B cell (primary cell): ENCODE measurements at regions not wholly inside any gene's neighbourhood (a gene's known extent, or its start where the extent isn't known, plus 50 kb on each side); places are given as distances from the start of the nearest gene placed in this dataset.

Experiments
- ATAC-seq: fragments of 200-7000 bp; cut with Tn5 transposase; one replicate; pipeline ENCODE4 v1.10.0; 2021; ENCODE audit warnings: low read depth, mild to moderate bottlenecking, moderate number of reproducible peaks, moderate library complexity
- CTCF ChIA-PET: fragments of 350-600 bp; sonication (Branson Sonifier 250); formaldehyde crosslinking; loops from one replicate; lab custom pipeline; 2021; ENCODE audit warnings: antibody characterized with exemption, inconsistent platforms; lab: Charles Lee
- POLR2A ChIA-PET: fragments of 350-600 bp; sonication (Branson Sonifier 250); formaldehyde crosslinking; loops from one replicate; lab custom pipeline; 2021; ENCODE audit warnings: antibody characterized with exemption; lab: Charles Lee
- DNase-seq: peaks from one replicate; pipeline ENCODE4 v3.0.0; 2013
- H2AFZ ChIP-seq: 2 replicates; pipeline ENCODE4 v1.6.1; 2012; ENCODE audit warnings: mild to moderate bottlenecking, low read depth, low read length; ENCODE audit not compliant: insufficient read depth, poor library complexity, severe bottlenecking
- H3K27ac ChIP-seq, 2 donors: 1 replicate in 1 of 2; 2 replicates in 1 of 2; pipeline ENCODE4 v1.5.1; 2012 to 2013; ENCODE audit warnings: low read length in 2 of 2, mild to moderate bottlenecking in 2 of 2, moderate library complexity in 1 of 2
- H3K27me3 ChIP-seq, 4 experiments: fragments of 200-600 bp in 1 of 4; sonication (generic) in 1 of 4; replicated peaks in 1 of 4; 1 replicate in 2 of 4; 2 replicates in 2 of 4; pipeline versions ENCODE4 v1.6.1 to v1.7.0; 2013 to 2016; ENCODE audit warnings: low read length in 3 of 4, mild to moderate bottlenecking in 2 of 4, mixed read lengths in 1 of 4, moderate library complexity in 1 of 4; ENCODE audit not compliant: insufficient read depth in 4 of 4, control insufficient read depth in 3 of 4; ENCODE audit errors: control extremely low read depth in 1 of 4
- H3K36me3 ChIP-seq, 2 experiments: replicated peaks in 1 of 2; 1 replicate in 1 of 2; 2 replicates in 1 of 2; pipeline versions ENCODE4 v1.6.1 to v1.7.1; 2013; ENCODE audit warnings: low read length in 1 of 2; ENCODE audit not compliant: insufficient read depth in 2 of 2, control insufficient read depth in 1 of 2; ENCODE audit errors: control extremely low read depth in 1 of 2, extremely low read depth in 1 of 2
- H3K4me1 ChIP-seq, 2 donors: fragments of 200-600 bp in 1 of 2; sonication (generic) in 1 of 2; 1 replicate in 1 of 2; 2 replicates in 1 of 2; pipeline versions ENCODE4 v1.5.1 to v1.6.1; 2013 to 2017; ENCODE audit warnings: low read length in 2 of 2; ENCODE audit not compliant: control insufficient read depth in 2 of 2, insufficient read depth in 2 of 2
- H3K4me2 ChIP-seq: replicated peaks from 2 replicates; pipeline ENCODE3; 2012; ENCODE audit warnings: mild to moderate bottlenecking, low read depth, low read length; ENCODE audit not compliant: poor library complexity, severe bottlenecking
- H3K4me3 ChIP-seq, 5 experiments: fragments of 200-600 bp in 1 of 5; sonication (generic) in 1 of 5; 1 replicate in 3 of 5; 2 replicates in 2 of 5; pipeline versions ENCODE4 v1.5.1 to v1.7.0; 2011 to 2016; ENCODE audit warnings: low read length in 4 of 5, mild to moderate bottlenecking in 4 of 5, low read depth in 2 of 5, control low read depth in 1 of 5, moderate library complexity in 1 of 5; ENCODE audit not compliant: insufficient read depth in 1 of 5; ENCODE audit errors: control extremely low read depth in 1 of 5, extremely low read depth in 1 of 5
- H3K79me2 ChIP-seq: fragments of 200-600 bp; sonication (generic); one replicate; pipeline ENCODE4 v1.6.0; 2016; ENCODE audit warnings: low read length; ENCODE audit not compliant: control insufficient read depth, insufficient read depth
- H3K9ac ChIP-seq: fragments of 200-600 bp; sonication (generic); 2 replicates; pipeline ENCODE4 v1.6.1; 2017; ENCODE audit warnings: mild to moderate bottlenecking, low read length, moderate library complexity
- H3K9me3 ChIP-seq, 3 donors: one replicate each; pipeline versions ENCODE4 v1.6.1 to v1.7.1; 2013; ENCODE audit warnings: low read length in 2 of 3; ENCODE audit not compliant: control insufficient read depth in 2 of 3, insufficient read depth in 1 of 3; ENCODE audit errors: control extremely low read depth in 1 of 3
- H4K20me1 ChIP-seq: 2 replicates; pipeline ENCODE4 v1.6.0; 2012; ENCODE audit warnings: mild to moderate bottlenecking, low read length; ENCODE audit not compliant: insufficient read depth, control insufficient read depth, poor library complexity, severe bottlenecking
- H3K27ac Mint-ChIP-seq: one replicate; pipeline ENCODE4 v1.8.0; 2021; ENCODE audit warnings: mixed read lengths
- H3K27me3 Mint-ChIP-seq: one replicate; pipeline ENCODE4 v1.8.0; 2021; ENCODE audit warnings: mixed read lengths
- H3K4me1 Mint-ChIP-seq: one replicate; pipeline ENCODE4 v1.8.0; 2021; ENCODE audit warnings: mixed read lengths
- H3K4me3 Mint-ChIP-seq: one replicate; pipeline ENCODE4 v1.8.0; 2021; ENCODE audit warnings: mixed read lengths
- H3K9me3 Mint-ChIP-seq: one replicate; pipeline ENCODE4 v1.8.0; 2022; ENCODE audit warnings: mixed read lengths; ENCODE audit not compliant: insufficient read depth
- CTCF ChIP-seq: fragments of 200-600 bp; IDR thresholded peaks from one replicate; pipeline ENCODE4 v1.8.0; 2022; ENCODE audit warnings: antibody characterized with exemption, mild to moderate bottlenecking
- EZH2 ChIP-seq: IDR thresholded peaks from 2 replicates; pipeline ENCODE4 v1.6.1; 2012; ENCODE audit warnings: borderline replicate concordance, low read depth, mild to moderate bottlenecking, moderate library complexity, low read length; ENCODE audit not compliant: insufficient read depth, poor library complexity, severe bottlenecking
- WGBS: methylation state at CpG from one replicate; pipeline ENCODE4 v1.1.5; 2013; ENCODE audit warnings: missing lambda C conversion rate; ENCODE audit not compliant: insufficient coverage; 5-methylcytosine and 5-hydroxymethylcytosine counted together
- intact Hi-C: fragments of 100-400 bp; cut with micrococcal nuclease; formaldehyde crosslinking; loops from one replicate; pipeline ENCODE4 v1.10.0; 2022

DNA sequence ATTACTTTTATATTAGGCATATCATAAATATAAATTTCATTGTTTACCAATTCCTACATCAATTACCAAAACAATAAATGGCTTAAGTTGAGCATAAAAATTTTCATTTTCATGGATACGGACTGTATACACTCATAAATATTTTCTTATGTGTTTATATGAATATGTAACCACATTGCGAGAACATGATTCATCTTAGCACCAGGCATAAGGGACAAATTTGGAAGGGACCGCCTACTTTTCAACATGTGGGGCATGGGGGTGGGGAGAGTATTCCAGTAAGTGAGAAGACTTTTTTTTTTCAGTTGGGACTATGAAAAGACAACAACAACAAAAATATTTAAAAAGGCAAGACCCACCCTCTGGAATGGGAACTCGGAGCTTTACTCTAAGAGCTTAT, 296.1 kb downstream of the RAB38 start:
- Histone ChIP-seq H3K27me3 (no peaks in the 10 kb centered on the region), H3K4me1 (no peaks in the 10 kb centered on the region), H3K79me2 (no peaks in the 10 kb centered on the region), H4K20me1 (no peaks in the 10 kb centered on the region), H3K36me3 (no peaks in the 10 kb centered on the region), H3K4me2 (no peak overlapping the region), H3K4me3 (no peak overlapping the region), H3K9ac (no peak overlapping the region), H3K9me3 (no peaks in the 10 kb centered on the region), H3K27ac (no peak overlapping the region), H2AFZ (no peak overlapping the region)
- ATAC-seq (no peak), DNase-seq (no peak)
- POLR2A ChIA-PET: no interaction called here
- intact Hi-C loops: no loop called here
- Mint-ChIP-seq H3K27me3 (no peaks in the 10 kb centered on the region), H3K9me3 (no peaks in the 10 kb centered on the region), H3K4me1 (no peaks in the 10 kb centered on the region), H3K27ac (no peak overlapping the region), H3K4me3 (no peak overlapping the region)
- TF ChIP-seq CTCF (no peak), EZH2 (no peak)
- CTCF ChIA-PET: no interaction called here
- WGBS: 92% methylated on average over 2 of the region's 4 CpGs

- no CpG with 5 or more reads among the region's 2 CpGs for WGBS
- H3K4me1 ChIP-seq: no peaks in the 10 kb centered on the region
- H3K27ac ChIP-seq: no peak overlapping the region
- H3K9me3 ChIP-seq: no peaks in the 10 kb centered on the region
- H4K20me1 ChIP-seq: no peaks in the 10 kb centered on the region
- Mint-ChIP-seq H3K27me3 (no peaks in the 10 kb centered on the region), H3K9me3 (no peaks in the 10 kb centered on the region), H3K27ac (no peak overlapping the region), H3K4me3 (no peak overlapping the region), H3K4me1 (no peaks in the 10 kb centered on the region)
- intact Hi-C loops: no loop called here
- H3K79me2 ChIP-seq: no peaks in the 10 kb centered on the region
- H3K9ac ChIP-seq: no peak overlapping the region
- no peaks in the 10 kb centered on the region for H3K36me3 ChIP-seq
- no peak overlapping the region for H2AFZ ChIP-seq
- TF ChIP-seq EZH2 (no peak), CTCF (no peak)
- H3K4me3 ChIP-seq: no peak overlapping the region
- H3K4me2 ChIP-seq: no peak overlapping the region
- DNase-seq: no peak
- H3K27me3 ChIP-seq: no peaks in the 10 kb centered on the region
- ATAC-seq: no peak
- CTCF ChIA-PET: no interaction called here
- POLR2A ChIA-PET: no interaction called here
Measured at GRCh38 chr11:87878373-87878825, 296.8 kb downstream of the RAB38 start.
